BJ (cell line): ENCODE measurements at regions not wholly inside any gene's neighbourhood (a gene's known extent, or its start where the extent isn't known, plus 50 kb on each side); places are given as distances from the start of the nearest gene placed in this dataset.

Source experiments
- CTCF ChIA-PET: fragments of 350-600 bp; formaldehyde crosslinking; extraction: SDS; loops from one replicate; lab custom pipeline; 2021; ENCODE audit warnings: antibody characterized with exemption, inconsistent platforms; lab: Yijun Ruan, JAX
- POLR2A ChIA-PET: fragments of 300-600 bp; sonication (Branson Sonifier 250); formaldehyde crosslinking; extraction: SDS; loops from one replicate; lab custom pipeline; 2021; ENCODE audit warnings: antibody characterized with exemption; lab: Charles Lee
- DNase-seq: peaks from one replicate; pipeline ENCODE4 v3.0.0-alpha.2; 2011; ENCODE audit warnings: low read depth
- H3K27me3 ChIP-seq: 2 replicates; pipeline ENCODE4 v1.6.0; 2011; ENCODE audit warnings: low read length; ENCODE audit not compliant: control insufficient read depth, insufficient read depth
- H3K36me3 ChIP-seq: 2 replicates; pipeline ENCODE4 v1.5.1; 2011; ENCODE audit warnings: low read length; ENCODE audit not compliant: control insufficient read depth, insufficient read depth
- H3K4me3 ChIP-seq: 2 replicates; pipeline ENCODE4 v1.5.1; 2011; ENCODE audit warnings: low read depth, mild to moderate bottlenecking, control low read depth, low read length
- TF ChIP-seq, protein P1 (sequence below): IDR thresholded peaks from 2 replicates; pipeline ENCODE4 v1.5.1; 2011; ENCODE audit warnings: low read depth, mild to moderate bottlenecking, control low read depth, inconsistent platforms, low read length, moderate library complexity; ENCODE audit not compliant: insufficient read depth

DNA sequence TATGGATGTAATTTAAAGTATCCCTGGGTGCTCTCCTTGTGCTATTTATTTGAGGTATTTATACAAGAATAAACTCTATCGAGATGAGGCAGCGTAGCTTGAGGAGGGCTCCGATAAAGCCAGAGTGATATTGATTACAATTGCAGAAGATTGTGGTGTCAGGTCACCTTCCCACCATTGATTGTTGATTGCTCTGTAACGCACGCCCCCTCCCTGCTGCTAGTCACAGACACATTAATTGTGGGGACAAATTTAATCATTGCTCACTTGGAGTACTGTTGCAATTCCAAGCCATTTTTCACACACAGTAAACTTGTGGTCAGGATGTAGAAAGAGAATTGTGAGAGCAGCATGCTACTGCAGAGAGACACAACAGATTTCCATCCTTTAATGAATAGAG lies 75.4 kb downstream of the IRX3 start:
- no peaks in the 10 kb centered on the region for H3K36me3 ChIP-seq
- no peak overlapping the region for H3K4me3 ChIP-seq
- peaks cover 10% of the 10 kb centered on the region; the same call in 1 of the 2 replicates for H3K27me3 ChIP-seq
- DNase-seq = no peak
- TF ChIP-seq, protein P1, sequence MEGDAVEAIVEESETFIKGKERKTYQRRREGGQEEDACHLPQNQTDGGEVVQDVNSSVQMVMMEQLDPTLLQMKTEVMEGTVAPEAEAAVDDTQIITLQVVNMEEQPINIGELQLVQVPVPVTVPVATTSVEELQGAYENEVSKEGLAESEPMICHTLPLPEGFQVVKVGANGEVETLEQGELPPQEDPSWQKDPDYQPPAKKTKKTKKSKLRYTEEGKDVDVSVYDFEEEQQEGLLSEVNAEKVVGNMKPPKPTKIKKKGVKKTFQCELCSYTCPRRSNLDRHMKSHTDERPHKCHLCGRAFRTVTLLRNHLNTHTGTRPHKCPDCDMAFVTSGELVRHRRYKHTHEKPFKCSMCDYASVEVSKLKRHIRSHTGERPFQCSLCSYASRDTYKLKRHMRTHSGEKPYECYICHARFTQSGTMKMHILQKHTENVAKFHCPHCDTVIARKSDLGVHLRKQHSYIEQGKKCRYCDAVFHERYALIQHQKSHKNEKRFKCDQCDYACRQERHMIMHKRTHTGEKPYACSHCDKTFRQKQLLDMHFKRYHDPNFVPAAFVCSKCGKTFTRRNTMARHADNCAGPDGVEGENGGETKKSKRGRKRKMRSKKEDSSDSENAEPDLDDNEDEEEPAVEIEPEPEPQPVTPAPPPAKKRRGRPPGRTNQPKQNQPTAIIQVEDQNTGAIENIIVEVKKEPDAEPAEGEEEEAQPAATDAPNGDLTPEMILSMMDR = no peak
- POLR2A ChIA-PET = no interaction called here
- CTCF ChIA-PET = interaction anchor here (0.7 to 1.4 kb wide), 2 partner anchors 20 to 781 kb away, joined by 3 to 5 read pairs; no protein-coding TSS in a partner anchor

DNA sequence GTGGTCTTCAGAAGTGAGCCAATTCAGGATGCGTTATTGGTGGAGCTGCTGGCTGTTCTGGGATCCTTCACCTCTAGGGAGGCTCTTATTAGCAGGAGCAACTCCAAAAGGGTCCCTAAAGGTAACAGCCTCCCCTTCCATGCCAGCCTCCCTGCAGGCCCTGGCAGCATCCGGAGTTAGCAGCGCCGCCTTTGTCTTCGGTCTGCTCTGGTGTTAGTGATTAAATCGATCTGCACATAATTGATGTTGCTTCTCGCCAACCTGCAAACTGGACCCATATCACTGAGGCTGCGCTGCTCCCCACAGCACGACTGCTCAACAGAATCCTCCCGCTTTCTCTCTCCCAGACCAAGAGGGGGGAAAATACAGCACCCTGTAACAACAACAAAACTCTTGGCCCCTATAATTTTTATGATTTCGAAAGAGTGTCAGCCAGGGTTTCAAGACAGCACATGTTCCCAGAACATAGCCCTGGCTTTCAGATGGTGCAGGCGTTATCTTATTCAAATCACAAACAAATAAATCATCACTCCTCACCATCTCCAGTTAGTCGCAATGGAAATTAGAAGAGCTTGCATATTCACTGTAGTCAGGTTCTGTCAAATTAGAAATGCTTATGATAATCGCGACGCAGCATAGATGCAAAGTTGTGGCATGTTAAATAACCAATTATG lies 76.0 kb downstream of the IRX3 start:
- Histone ChIP-seq H3K27me3 (peaks cover 10% of the 10 kb centered on the region; the same call in 1 of the 2 replicates), H3K4me3 (no peak overlapping the region), H3K36me3 (no peaks in the 10 kb centered on the region)
- ChIA-PET CTCF (no interaction called here), POLR2A (no interaction called here)
- DNase-seq = no peak
- TF ChIP-seq, protein P1 = no peak

DNA sequence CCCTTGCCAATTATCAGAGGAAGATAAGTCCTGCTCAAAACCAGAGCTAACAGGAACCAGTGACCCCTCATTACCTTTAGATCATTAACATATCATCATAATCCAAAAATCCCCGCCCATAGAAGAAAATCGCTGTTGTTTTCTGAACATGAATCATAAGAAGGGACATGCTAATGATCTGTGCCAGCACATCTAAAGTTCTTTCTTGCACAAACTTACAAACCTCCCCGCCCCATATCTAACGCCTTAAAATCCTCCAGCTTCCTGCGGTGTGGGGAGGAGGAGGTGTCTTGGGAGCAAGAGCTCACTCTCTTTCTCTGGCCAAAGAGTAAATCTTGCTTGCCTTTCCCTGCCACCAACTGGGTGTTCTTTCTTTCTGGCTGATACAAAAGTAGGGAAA lies 78.3 kb downstream of the IRX3 start:
- Histone ChIP-seq H3K4me3 (no peak overlapping the region), H3K27me3 (peaks cover 9% of the 10 kb centered on the region), H3K36me3 (no peaks in the 10 kb centered on the region)
- no peak for DNase-seq
- ChIA-PET CTCF (interaction anchor here (2.1 kb wide), 1 partner anchor 14 kb away, joined by 7 read pairs; no protein-coding TSS in a partner anchor), POLR2A (no interaction called here)
- TF ChIP-seq, protein P1 = no peak

DNA sequence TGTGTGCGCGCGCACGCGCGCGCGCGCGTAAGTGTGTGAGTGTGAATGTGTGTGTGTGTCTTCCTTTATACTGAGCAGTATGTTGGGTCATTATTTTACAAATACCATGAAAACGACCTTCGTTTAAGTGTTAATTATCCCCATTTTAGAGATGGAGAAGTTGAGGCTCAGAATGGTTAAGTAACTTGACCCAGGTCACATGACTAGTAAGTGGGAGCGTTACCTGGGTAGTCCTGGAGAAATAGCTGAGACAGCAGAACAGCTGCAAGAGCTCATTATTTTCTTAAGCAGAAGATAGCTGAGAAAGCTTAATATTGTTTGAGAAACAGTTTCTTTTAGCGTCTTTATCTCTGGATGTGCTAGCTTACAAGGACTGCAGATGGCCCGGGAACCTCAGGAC lies 78.8 kb downstream of the IRX3 start:
- H3K27me3 ChIP-seq = peaks cover 9% of the 10 kb centered on the region
- POLR2A ChIA-PET = no interaction called here
- CTCF ChIA-PET = interaction anchor here (1.9 to 2.1 kb wide), 2 partner anchors 10 to 13 kb away, joined by 5 to 7 read pairs; no protein-coding TSS in a partner anchor
- no peaks in the 10 kb centered on the region for H3K36me3 ChIP-seq
- no peak for DNase-seq
- TF ChIP-seq, protein P1 = no peak
- no peak overlapping the region for H3K4me3 ChIP-seq

DNA sequence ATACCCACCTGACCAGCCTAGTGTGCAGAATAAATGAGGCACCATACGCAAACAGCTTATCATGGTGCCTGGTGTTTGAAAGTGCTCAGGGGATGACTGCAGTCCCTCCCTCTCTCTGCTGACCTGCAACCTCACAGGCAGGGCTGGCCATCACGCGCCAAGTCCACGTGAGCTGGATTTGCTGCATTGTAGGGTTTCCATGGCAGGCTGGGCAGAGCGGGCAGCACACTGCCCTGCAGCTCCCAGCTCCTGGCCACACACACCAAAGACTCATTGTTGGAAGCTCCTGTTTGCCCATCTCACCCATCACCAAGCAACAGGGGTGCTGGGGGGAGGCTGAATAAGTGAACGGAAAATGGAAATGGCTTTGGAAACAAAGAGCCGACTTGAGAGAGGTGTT lies 81.8 kb downstream of the IRX3 start:
- POLR2A ChIA-PET = no interaction called here

More for the DNA sequence above, 81.8 kb downstream of the IRX3 start:
- peaks cover 2% of the 10 kb centered on the region; the same call in 1 of the 2 replicates for H3K27me3 ChIP-seq
- no peaks in the 10 kb centered on the region for H3K36me3 ChIP-seq
- DNase-seq = no peak
- CTCF ChIA-PET = no interaction called here
- TF ChIP-seq, protein P1 = no peak
- no peak overlapping the region for H3K4me3 ChIP-seq
